HG03039 (cell line): ENCODE measurements at regions not wholly inside any gene's neighbourhood (a gene's known extent, or its start where the extent isn't known, plus 50 kb on each side); places are given as distances from the start of the nearest gene placed in this dataset.

Experiments used
- ATAC-seq: cut with Tn5 transposase; IDR thresholded peaks from one replicate; pipeline ENCODE4 v1.9.1; 2021; ENCODE audit warnings: mild to moderate bottlenecking, moderate library complexity; ENCODE audit not compliant: unreplicated experiment

GRCh38 chr5:39501397-39501796, 76.6 kb upstream of the DAB2 start:
- no peak for ATAC-seq

GRCh38 chr5:39500551-39501175, 75.9 kb upstream of the DAB2 start:
- ATAC-seq, result no peak

GRCh38 chr5:39498278-39498952, 73.6 kb upstream of the DAB2 start:
- ATAC-seq, result no peak

- no peak for ATAC-seq
Observed at GRCh38 chr5:39497322-39497721, 72.5 kb upstream of the DAB2 start.

GRCh38 chr5:39495227-39495626, 70.4 kb upstream of the DAB2 start:
- no peak for ATAC-seq

- ATAC-seq, result no peak
Observed at GRCh38 chr5:39494534-39494933, 69.8 kb upstream of the DAB2 start.

GRCh38 chr5:39494107-39494510, 69.3 kb upstream of the DAB2 start:
- ATAC-seq, result no peak

GRCh38 chr5:39491210-39491609, 66.4 kb upstream of the DAB2 start:
- no peak for ATAC-seq

- no peak for ATAC-seq
Observed at GRCh38 chr5:39489263-39489662, 64.5 kb upstream of the DAB2 start.

- no peak for ATAC-seq
Observed at GRCh38 chr5:39486790-39487189, 62.0 kb upstream of the DAB2 start.

GRCh38 chr5:39486361-39486760, 61.6 kb upstream of the DAB2 start:
- ATAC-seq, result no peak

- ATAC-seq, result no peak
Observed at GRCh38 chr5:39485079-39485478, 60.3 kb upstream of the DAB2 start.

- no peak for ATAC-seq
Observed at GRCh38 chr5:39484673-39485072, 59.9 kb upstream of the DAB2 start.

GRCh38 chr5:39482098-39482497, 57.3 kb upstream of the DAB2 start:
- no peak for ATAC-seq

GRCh38 chr5:39479537-39479936, 54.8 kb upstream of the DAB2 start:
- ATAC-seq, result no peak

GRCh38 chr5:39478863-39479262, 54.1 kb upstream of the DAB2 start:
- no peak for ATAC-seq

- no peak for ATAC-seq
Observed at GRCh38 chr5:39476843-39477220, 52.1 kb upstream of the DAB2 start.

GRCh38 chr5:39475881-39476842, 51.4 kb upstream of the DAB2 start:
- ATAC-seq, result no peak

- no peak for ATAC-seq
Observed at GRCh38 chr5:39475159-39475571, 50.4 kb upstream of the DAB2 start.
